ENCODE measurements at regions not wholly inside any gene's neighbourhood (a gene's known extent, or its start where the extent isn't known, plus 50 kb on each side); places are given as distances from the start of the nearest gene placed in this dataset.

DNA sequence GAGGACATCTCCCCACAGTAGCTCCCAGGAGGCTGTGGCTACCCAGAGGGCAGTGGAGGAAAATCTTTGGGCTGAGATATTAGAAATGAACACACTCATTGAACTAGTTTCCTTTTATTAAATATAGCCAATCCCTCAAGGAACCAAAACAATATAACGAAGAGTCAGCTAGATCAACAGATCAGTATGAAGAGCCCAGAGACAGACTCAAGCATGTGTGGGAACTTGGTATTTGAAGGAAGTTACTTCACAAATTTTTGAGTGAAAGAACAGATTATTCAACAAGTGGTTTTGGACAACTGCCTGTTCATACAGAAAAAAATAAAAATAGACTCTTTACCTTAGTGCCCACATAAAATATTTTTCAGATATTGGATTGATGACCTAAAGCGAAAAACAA lies 183.6 kb upstream of the PMFBP1 start:
- TF ChIP-seq GATA2 (IDR thresholded peaks at IDR 0.05; ENCODE audit: low read depth, low read length) (no peak), GATA3 (IDR thresholded peaks at IDR 0.05; ENCODE audit: low read depth, low read length) (no peak)
